Vagina (tissue), 2 donors: ENCODE measurements at regions not wholly inside any gene's neighbourhood (a gene's known extent, or its start where the extent isn't known, plus 50 kb on each side); places are given as distances from the start of the nearest gene placed in this dataset.

Experiments
- CTCF ChIP-seq, 3 experiments: fragments of 450-650 bp in 2 of 3; fragments of 200-600 bp in 1 of 3; sonication (generic) in 1 of 3; IDR thresholded peaks; one replicate each; pipeline ENCODE4 v1.5.1; 2017 to 2019; ENCODE audit warnings: antibody characterized with exemption in 3 of 3, mild to moderate bottlenecking in 2 of 3, moderate library complexity in 2 of 3
- POLR2A ChIP-seq, 2 donors: fragments of 450-650 bp; IDR thresholded peaks; one replicate each; pipeline ENCODE4 v1.6.1; 2017; ENCODE audit warnings: antibody characterized with exemption in 2 of 2, mild to moderate bottlenecking in 2 of 2, moderate library complexity in 2 of 2
- POLR2AphosphoS5 ChIP-seq, 2 donors: sonication (generic); formaldehyde crosslinking; IDR thresholded peaks; one replicate each; pipeline ENCODE4 v1.9.0; 2017; ENCODE audit warnings: antibody characterized with exemption in 2 of 2, mild to moderate bottlenecking in 2 of 2, low read depth in 1 of 2; ENCODE audit not compliant: insufficient read depth in 1 of 2

DNA sequence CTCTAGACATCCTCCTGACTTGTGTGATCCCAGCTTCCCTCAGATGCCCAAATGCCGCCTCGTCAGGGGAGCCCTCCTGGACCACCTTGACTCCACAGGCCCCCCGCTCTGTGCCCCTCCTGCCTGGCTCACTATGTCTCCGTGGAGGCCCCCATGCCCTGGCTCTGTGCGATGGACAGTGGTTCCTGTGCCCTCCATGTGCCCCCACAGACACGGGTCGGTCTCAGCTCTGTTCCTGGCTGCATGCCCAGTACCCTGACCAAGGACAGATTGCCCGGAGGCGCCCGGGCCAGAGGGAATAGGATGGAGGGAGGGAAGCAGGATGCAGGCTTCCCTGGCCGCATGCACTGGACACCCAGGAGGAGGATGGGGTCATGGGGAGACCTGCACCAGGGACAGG, 1274.6 kb downstream of the BRD1 start:
- TF ChIP-seq CTCF (IDR thresholded peaks at IDR 0.05), result no peak
- TF ChIP-seq POLR2A (IDR thresholded peaks at IDR 0.05), result no peak
- TF ChIP-seq POLR2AphosphoS5 (IDR thresholded peaks at IDR 0.05; ENCODE audit: insufficient read depth in 1 of 2, low read depth in 1 of 2), result no peak
